Lung (tissue), 11 donors: ENCODE measurements at regions not wholly inside any gene's neighbourhood (a gene's known extent, or its start where the extent isn't known, plus 50 kb on each side); places are given as distances from the start of the nearest gene placed in this dataset.

ENCODE experiments used
- ATAC-seq: fragments of 200-7000 bp; cut with Tn5 transposase; one replicate; pipeline ENCODE4 v1.9.1; 2020; ENCODE audit warnings: moderate number of reproducible peaks; ENCODE audit not compliant: insufficient read depth, low FRiP score
- DNase-seq, 3 donors: peaks; one replicate each; pipeline ENCODE4 v3.0.0-alpha.2; 2013 to 2017
- H3K27ac ChIP-seq, 2 donors: one replicate each; pipeline ENCODE4 v1.5.1; 2013; ENCODE audit warnings: mild to moderate bottlenecking in 2 of 2, moderate library complexity in 2 of 2, control low read depth in 1 of 2, inconsistent platforms in 1 of 2, low read depth in 1 of 2, low read length in 1 of 2
- H3K27me3 ChIP-seq, 3 donors: one replicate each; pipeline ENCODE4 v1.5.1; 2013; ENCODE audit warnings: low read length in 2 of 3; ENCODE audit not compliant: control insufficient read depth in 3 of 3, insufficient read depth in 3 of 3
- H3K36me3 ChIP-seq, 4 donors: one replicate each; pipeline ENCODE4 v1.5.1; 2013; ENCODE audit warnings: low read length in 4 of 4, mild to moderate bottlenecking in 1 of 4, moderate library complexity in 1 of 4; ENCODE audit not compliant: control insufficient read depth in 4 of 4, insufficient read depth in 4 of 4
- H3K4me1 ChIP-seq, 5 donors: one replicate each; pipeline ENCODE4 v1.5.1; 2013; ENCODE audit warnings: low read length in 5 of 5, mild to moderate bottlenecking in 2 of 5, moderate library complexity in 1 of 5; ENCODE audit not compliant: control insufficient read depth in 5 of 5, insufficient read depth in 5 of 5
- H3K4me3 ChIP-seq: one replicate; pipeline ENCODE4 v1.5.1; 2013; ENCODE audit warnings: mild to moderate bottlenecking, control low read depth, moderate library complexity
- H3K9ac ChIP-seq, 2 donors: one replicate each; pipeline ENCODE4 v1.5.1; 2013; ENCODE audit warnings: low read length in 2 of 2, control low read depth in 1 of 2; ENCODE audit not compliant: insufficient read depth in 1 of 2
- H3K9me3 ChIP-seq, 4 donors: one replicate each; pipeline ENCODE4 v1.5.1; 2013; ENCODE audit warnings: low read length in 3 of 4, mild to moderate bottlenecking in 1 of 4, moderate library complexity in 1 of 4; ENCODE audit not compliant: control insufficient read depth in 4 of 4, insufficient read depth in 3 of 4
- WGBS, 2 donors: extraction: QIAGEN DNeasy Blood & Tissue Kit; methylation state at CpG; one replicate each; pipeline ENCODE4 v1.1.7; 2013; 5-methylcytosine and 5-hydroxymethylcytosine counted together
- TF ChIP-seq, protein P1 (sequence below): IDR thresholded peaks from 2 replicates; pipeline ENCODE4 v1.5.1; 2012; ENCODE audit warnings: mild to moderate bottlenecking; ENCODE audit errors: control extremely low read depth, extremely low read depth
- donor health status: control.
- donor health status: control.
- donor health status: Bipolar disorder and iron deficiency.
- donor health status: healthy.
- donor health status: DM: yes; HTN: yes; CAD: no.

DNA sequence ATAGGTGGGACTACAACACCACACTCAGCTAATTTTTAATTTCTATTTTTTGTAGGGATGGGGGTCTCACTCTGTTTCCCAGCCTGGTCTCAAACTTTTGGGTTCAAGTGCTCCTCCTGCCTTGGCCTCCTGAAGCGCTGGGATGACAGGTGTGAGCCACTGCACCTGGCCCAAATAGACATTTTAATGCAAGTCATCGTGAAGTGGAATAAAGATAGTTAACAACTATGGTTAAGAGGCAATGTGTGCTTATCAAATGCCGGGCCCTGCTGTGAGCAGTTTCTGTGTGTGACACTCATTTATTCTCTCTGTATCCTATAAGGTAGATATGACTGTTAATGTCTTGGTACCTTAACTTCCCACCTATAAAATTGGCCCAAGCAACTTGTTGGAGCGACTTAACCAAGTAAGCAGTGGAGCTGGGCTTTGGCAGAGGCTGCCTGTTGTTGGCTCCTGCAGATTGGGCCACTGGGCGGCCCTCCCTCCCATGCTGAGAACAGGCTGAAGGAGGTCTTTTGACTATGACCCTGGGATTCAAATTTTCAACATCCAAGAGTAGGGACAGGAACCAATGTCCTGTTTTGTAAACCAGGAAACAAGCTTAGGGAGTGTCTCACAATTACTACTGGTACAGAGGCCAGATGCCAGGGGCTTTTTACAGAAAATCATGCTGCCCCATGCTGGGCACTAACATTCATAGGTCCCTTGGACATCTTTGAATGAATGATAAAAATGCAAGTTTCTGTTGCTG lies 450.7 kb downstream of the TSHZ3 start:
- Histone ChIP-seq H3K27me3 (no peaks in the 10 kb centered on the region), H3K4me3 (no peak overlapping the region), H3K27ac (no peak overlapping the region), H3K9me3 (no peaks in the 10 kb centered on the region), H3K4me1 (peaks cover 0 to 11% (median 2%) of the 10 kb centered on the region in 5 donors), H3K9ac (no peak overlapping the region), H3K36me3 (no peaks in the 10 kb centered on the region)
- no peak for ATAC-seq
- DNase-seq, result peak in 1 of 3 donors; percentile 18
- TF ChIP-seq, protein P1, sequence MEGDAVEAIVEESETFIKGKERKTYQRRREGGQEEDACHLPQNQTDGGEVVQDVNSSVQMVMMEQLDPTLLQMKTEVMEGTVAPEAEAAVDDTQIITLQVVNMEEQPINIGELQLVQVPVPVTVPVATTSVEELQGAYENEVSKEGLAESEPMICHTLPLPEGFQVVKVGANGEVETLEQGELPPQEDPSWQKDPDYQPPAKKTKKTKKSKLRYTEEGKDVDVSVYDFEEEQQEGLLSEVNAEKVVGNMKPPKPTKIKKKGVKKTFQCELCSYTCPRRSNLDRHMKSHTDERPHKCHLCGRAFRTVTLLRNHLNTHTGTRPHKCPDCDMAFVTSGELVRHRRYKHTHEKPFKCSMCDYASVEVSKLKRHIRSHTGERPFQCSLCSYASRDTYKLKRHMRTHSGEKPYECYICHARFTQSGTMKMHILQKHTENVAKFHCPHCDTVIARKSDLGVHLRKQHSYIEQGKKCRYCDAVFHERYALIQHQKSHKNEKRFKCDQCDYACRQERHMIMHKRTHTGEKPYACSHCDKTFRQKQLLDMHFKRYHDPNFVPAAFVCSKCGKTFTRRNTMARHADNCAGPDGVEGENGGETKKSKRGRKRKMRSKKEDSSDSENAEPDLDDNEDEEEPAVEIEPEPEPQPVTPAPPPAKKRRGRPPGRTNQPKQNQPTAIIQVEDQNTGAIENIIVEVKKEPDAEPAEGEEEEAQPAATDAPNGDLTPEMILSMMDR, result no peak
- WGBS, 2 donors, result 84 to 90% methylated on average over 5 of the region's 5 CpGs

DNA sequence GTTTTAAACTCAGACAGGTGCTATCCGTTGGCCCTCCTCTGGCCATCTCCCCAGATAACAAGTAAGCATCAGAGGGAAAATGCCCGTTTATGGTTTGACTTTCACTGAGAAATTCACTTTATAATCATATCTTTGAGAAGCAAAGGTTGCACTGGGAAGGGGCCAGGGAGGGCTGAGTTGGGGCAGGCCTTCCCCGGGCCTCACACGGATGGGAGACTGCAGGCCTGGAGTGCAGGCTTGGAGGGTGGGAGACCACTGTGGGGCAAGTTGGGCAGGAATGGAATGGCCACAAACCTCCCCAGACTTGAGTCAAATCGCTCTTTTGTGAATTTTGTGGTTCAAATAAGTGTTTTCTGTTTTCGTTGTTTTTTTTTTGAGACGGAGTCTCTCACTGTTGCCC lies 451.7 kb downstream of the TSHZ3 start:
- Histone ChIP-seq H3K4me3 (no peak overlapping the region), H3K36me3 (no peaks in the 10 kb centered on the region), H3K27me3 (no peaks in the 10 kb centered on the region), H3K9ac (no peak overlapping the region), H3K4me1 (peaks cover 0 to 11% (median 2%) of the 10 kb centered on the region in 5 donors), H3K9me3 (no peaks in the 10 kb centered on the region), H3K27ac (no peak overlapping the region)
- WGBS, 2 donors, result 90 to 93% methylated on average over 7 of the region's 7 CpGs
- ATAC-seq (no peak), DNase-seq (no peak)
- TF ChIP-seq, protein P1, result no peak

DNA sequence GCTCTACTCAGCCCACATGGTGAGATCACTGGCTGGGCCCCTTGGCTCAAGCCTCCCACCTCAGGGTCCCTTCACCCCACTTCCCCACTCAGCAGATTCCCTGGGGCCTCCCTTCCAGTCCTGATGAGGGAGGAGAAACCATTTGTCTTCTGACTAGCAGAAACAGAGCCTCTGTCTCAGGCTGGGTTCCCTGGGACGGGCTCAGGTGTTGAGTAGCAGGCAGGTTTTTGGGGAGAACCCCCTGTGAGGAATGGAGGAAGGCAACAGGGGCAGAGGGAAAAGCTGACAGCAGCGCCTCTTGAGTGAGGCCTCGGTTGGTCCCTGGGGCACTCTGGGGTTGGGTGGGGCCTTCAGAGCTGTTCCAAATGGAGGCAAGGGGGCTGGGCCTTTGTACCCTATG lies 452.2 kb downstream of the TSHZ3 start:
- H3K27me3 ChIP-seq, result no peaks in the 10 kb centered on the region
- DNase-seq, result no peak
- no peak for ATAC-seq
- H3K36me3 ChIP-seq, result no peaks in the 10 kb centered on the region
- H3K9ac ChIP-seq, result no peak overlapping the region
- no peaks in the 10 kb centered on the region for H3K9me3 ChIP-seq
- H3K4me1 ChIP-seq, result peaks cover 0 to 11% (median 2%) of the 10 kb centered on the region in 5 donors
- H3K4me3 ChIP-seq, result no peak overlapping the region
- H3K27ac ChIP-seq, result no peak overlapping the region
- TF ChIP-seq, protein P1, result no peak
- WGBS, 2 donors, result 91% methylated on average over 3 of the region's 3 CpGs
